HUES48 (cell line): ENCODE measurements at regions not wholly inside any gene's neighbourhood (a gene's known extent, or its start where the extent isn't known, plus 50 kb on each side); places are given as distances from the start of the nearest gene placed in this dataset.

Experiments used
- H3K27ac ChIP-seq: one replicate; pipeline ENCODE4 v1.7.0; 2013; ENCODE audit warnings: low read depth, low read length, inconsistent platforms
- H3K27me3 ChIP-seq: 2 replicates; pipeline ENCODE4 v1.6.1; 2013; ENCODE audit warnings: mild to moderate bottlenecking, low read length; ENCODE audit not compliant: control insufficient read depth, insufficient read depth
- H3K36me3 ChIP-seq: 2 replicates; pipeline ENCODE4 v1.6.1; 2013; ENCODE audit warnings: low read length; ENCODE audit not compliant: control insufficient read depth, insufficient read depth
- H3K4me1 ChIP-seq: 2 replicates; pipeline ENCODE4 v1.6.1; 2013; ENCODE audit warnings: mild to moderate bottlenecking, low read length; ENCODE audit not compliant: control insufficient read depth, insufficient read depth
- H3K4me3 ChIP-seq: 2 replicates; pipeline ENCODE4 v1.5.1; 2013; ENCODE audit warnings: mild to moderate bottlenecking, low read depth, low read length
- H3K9ac ChIP-seq: 2 replicates; pipeline ENCODE4 v1.6.1; 2013; ENCODE audit warnings: mild to moderate bottlenecking, low read depth, low read length, moderate library complexity
- H3K9me3 ChIP-seq: 2 replicates; pipeline ENCODE4 v1.6.1; 2013; ENCODE audit warnings: low read length; ENCODE audit not compliant: control insufficient read depth, insufficient read depth

- Histone ChIP-seq H3K27me3 (no peaks in the 10 kb centered on the region), H3K27ac (no peak overlapping the region), H3K9me3 (no peaks in the 10 kb centered on the region), H3K9ac (no peak overlapping the region), H3K36me3 (no peaks in the 10 kb centered on the region), H3K4me3 (no peak overlapping the region), H3K4me1 (no peaks in the 10 kb centered on the region)
These were observed 357.1 kb downstream of the KLF12 start for GRCh38 chr13:73777134-73777533.

GRCh38 chr13:73776151-73776785, 357.9 kb downstream of the KLF12 start:
- no peak overlapping the region for H3K4me3 ChIP-seq
- no peak overlapping the region for H3K9ac ChIP-seq
- H3K36me3 ChIP-seq: no peaks in the 10 kb centered on the region
- H3K27me3 ChIP-seq: no peaks in the 10 kb centered on the region
- no peaks in the 10 kb centered on the region for H3K9me3 ChIP-seq
- H3K27ac ChIP-seq: no peak overlapping the region
- no peaks in the 10 kb centered on the region for H3K4me1 ChIP-seq

DNA sequence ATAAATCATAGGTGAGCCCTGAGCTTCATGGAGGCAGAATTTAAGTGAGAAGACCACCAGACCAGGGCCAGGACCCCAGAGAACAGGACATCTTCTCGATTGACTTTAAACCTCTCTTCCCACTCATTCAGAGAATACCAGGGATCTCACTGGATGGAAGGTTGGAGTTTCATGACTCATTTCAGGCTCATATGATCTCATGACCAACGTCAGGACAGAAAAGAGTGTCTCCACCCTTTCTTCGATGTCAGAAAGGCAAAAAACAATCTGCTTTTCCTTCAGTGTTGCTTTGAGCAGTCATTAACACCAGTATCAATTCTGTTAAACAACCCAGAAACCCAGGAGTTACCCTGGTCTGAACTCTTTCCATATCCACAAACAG, 361.0 kb downstream of the KLF12 start:
- no peak overlapping the region for H3K4me3 ChIP-seq
- peaks cover under 1% of the 10 kb centered on the region; the same call in 1 of the 2 replicates for H3K4me1 ChIP-seq
- H3K9me3 ChIP-seq: no peaks in the 10 kb centered on the region
- H3K9ac ChIP-seq: no peak overlapping the region
- no peak overlapping the region for H3K27ac ChIP-seq
- no peaks in the 10 kb centered on the region for H3K27me3 ChIP-seq
- no peaks in the 10 kb centered on the region for H3K36me3 ChIP-seq

GRCh38 chr13:73772449-73773167, 361.6 kb downstream of the KLF12 start:
- Histone ChIP-seq H3K27me3 (no peaks in the 10 kb centered on the region), H3K36me3 (no peaks in the 10 kb centered on the region), H3K9me3 (no peaks in the 10 kb centered on the region)

DNA sequence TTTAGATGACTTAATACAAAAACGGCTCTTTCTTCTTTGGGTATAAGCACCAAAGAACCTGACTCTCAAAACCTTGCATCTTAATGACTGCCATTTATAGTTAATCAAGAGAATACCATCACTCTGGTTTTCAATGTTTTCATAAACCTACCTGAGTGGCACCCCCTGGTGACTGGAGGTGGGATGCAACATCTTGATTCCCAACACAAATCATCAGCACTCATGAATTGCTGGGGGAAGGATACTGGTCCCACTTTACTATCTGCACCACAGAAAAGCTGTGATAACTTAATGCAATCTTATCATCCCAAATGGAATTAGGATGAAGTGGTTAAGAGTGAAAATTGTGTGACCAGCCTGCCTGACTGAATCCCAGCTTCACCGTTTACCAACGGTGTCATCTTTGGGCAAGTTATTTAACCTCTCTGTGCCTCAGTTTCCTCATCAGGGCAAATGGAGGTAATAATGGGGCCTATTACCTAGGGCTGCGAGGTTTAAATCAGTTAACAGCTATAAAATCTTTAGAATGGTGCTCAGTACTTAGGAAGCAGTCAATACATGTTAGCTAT, 366.4 kb downstream of the KLF12 start:
- Histone ChIP-seq H3K27ac (peak overlapping the region; percentile 91), H3K9ac (no peak overlapping the region; the same call in 1 of the 2 replicates), H3K4me3 (no peak overlapping the region), H3K4me1 (peaks cover 35% of the 10 kb centered on the region), H3K9me3 (no peaks in the 10 kb centered on the region), H3K36me3 (no peaks in the 10 kb centered on the region), H3K27me3 (no peaks in the 10 kb centered on the region)

More at GRCh38 chr13:73772449-73773167, 361.6 kb downstream of the KLF12 start:
- H3K9ac ChIP-seq: no peak overlapping the region
- no peak overlapping the region for H3K4me3 ChIP-seq
- peaks cover 6% of the 10 kb centered on the region for H3K4me1 ChIP-seq
- H3K27ac ChIP-seq: no peak overlapping the region

GRCh38 chr13:73767191-73767741, 366.9 kb downstream of the KLF12 start:
- no peaks in the 10 kb centered on the region for H3K9me3 ChIP-seq
- no peaks in the 10 kb centered on the region for H3K36me3 ChIP-seq
- H3K4me3 ChIP-seq: no peak overlapping the region
- H3K4me1 ChIP-seq: peaks cover 35% of the 10 kb centered on the region
- H3K27ac ChIP-seq: peak overlapping the region; percentile 91
- H3K27me3 ChIP-seq: no peaks in the 10 kb centered on the region
- peak overlapping the region; percentile 3; the same call in 1 of the 2 replicates for H3K9ac ChIP-seq

GRCh38 chr13:73765651-73766384, 368.4 kb downstream of the KLF12 start:
- Histone ChIP-seq H3K4me3 (peak overlapping the region; percentile 51), H3K4me1 (peaks cover 35% of the 10 kb centered on the region), H3K9ac (peak overlapping the region; percentile 24), H3K36me3 (no peaks in the 10 kb centered on the region), H3K27ac (peak overlapping the region; percentile 91), H3K9me3 (no peaks in the 10 kb centered on the region), H3K27me3 (no peaks in the 10 kb centered on the region)

- Histone ChIP-seq H3K36me3 (no peaks in the 10 kb centered on the region), H3K9me3 (no peaks in the 10 kb centered on the region), H3K9ac (no peak overlapping the region), H3K4me1 (peaks cover 12% of the 10 kb centered on the region), H3K27ac (no peak overlapping the region), H3K27me3 (no peaks in the 10 kb centered on the region), H3K4me3 (no peak overlapping the region)
These were observed 374.8 kb downstream of the KLF12 start for GRCh38 chr13:73759434-73759833.

DNA sequence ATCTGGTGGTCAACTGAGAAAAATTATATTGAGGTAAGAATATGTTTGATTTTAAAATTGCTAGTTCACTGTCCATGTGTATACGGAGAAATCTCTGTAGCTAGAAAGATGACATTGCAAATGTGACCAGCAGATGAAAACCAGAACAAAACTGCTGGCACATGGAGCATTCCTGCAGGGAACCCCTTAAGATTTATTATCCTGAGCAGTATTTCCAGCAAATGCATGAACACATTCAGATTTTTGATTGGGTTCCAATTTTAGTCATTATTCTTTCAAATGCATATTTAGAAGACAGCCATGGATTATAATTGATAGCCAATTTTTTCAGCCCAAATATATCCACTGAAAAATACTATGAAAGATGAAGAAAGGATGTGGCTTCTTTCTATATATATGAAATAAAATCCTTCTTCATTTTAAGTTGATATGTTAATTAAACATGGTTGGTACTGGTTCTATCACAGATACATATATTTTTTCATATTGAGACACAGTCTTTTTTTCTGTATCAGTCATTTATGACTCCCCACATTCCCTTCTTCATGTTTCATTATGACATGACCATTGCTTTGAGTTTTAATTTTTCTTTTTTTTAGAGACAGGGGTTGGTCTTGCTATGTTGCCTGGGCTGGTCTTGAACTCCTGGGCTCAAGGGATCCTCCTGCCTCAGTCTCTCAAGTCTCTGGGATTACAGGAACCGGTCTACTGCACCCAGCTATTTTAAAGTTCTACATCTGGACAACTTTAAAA, 376.5 kb downstream of the KLF12 start:
- H3K4me3 ChIP-seq: no peak overlapping the region
- H3K9ac ChIP-seq: no peak overlapping the region
- H3K4me1 ChIP-seq: peaks cover 12% of the 10 kb centered on the region
- H3K27ac ChIP-seq: no peak overlapping the region
- H3K36me3 ChIP-seq: no peaks in the 10 kb centered on the region
- no peaks in the 10 kb centered on the region for H3K9me3 ChIP-seq
- H3K27me3 ChIP-seq: no peaks in the 10 kb centered on the region

- H3K9me3 ChIP-seq: no peaks in the 10 kb centered on the region
- H3K27me3 ChIP-seq: no peaks in the 10 kb centered on the region
- H3K4me1 ChIP-seq: peaks cover 12% of the 10 kb centered on the region
- H3K4me3 ChIP-seq: no peak overlapping the region
- no peak overlapping the region for H3K27ac ChIP-seq
- no peaks in the 10 kb centered on the region for H3K36me3 ChIP-seq
- no peak overlapping the region for H3K9ac ChIP-seq
These were observed 379.4 kb downstream of the KLF12 start for GRCh38 chr13:73754727-73755292.
